GM12872 (cell line): ENCODE measurements at regions not wholly inside any gene's neighbourhood (a gene's known extent, or its start where the extent isn't known, plus 50 kb on each side); places are given as distances from the start of the nearest gene placed in this dataset.

ENCODE experiments used
- TF ChIP-seq, protein P1 (sequence below): IDR thresholded peaks from 3 replicates; pipeline ENCODE4 v1.5.1; 2011; ENCODE audit warnings: low read depth, mild to moderate bottlenecking, low read length, moderate library complexity; ENCODE audit not compliant: insufficient read depth

DNA sequence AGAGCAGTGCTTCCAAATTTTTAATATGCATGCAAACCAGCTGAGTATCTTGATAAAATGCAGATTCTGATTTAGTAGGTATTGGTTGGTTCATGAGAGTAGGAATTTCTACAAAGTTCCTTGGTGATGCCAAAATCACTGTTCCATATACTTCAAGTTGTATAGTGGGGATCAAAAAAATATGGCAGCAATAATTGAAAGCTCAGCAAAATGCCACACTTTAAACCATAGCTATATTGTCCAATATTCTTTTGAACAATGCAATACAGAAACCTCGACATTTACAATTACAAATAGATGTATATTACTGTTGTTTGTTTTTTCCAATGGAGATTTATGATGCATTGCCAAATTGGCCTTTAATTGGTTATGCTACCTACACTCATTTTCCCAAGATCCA, 55.7 kb upstream of the NCAM2 start:
- TF ChIP-seq, protein P1, sequence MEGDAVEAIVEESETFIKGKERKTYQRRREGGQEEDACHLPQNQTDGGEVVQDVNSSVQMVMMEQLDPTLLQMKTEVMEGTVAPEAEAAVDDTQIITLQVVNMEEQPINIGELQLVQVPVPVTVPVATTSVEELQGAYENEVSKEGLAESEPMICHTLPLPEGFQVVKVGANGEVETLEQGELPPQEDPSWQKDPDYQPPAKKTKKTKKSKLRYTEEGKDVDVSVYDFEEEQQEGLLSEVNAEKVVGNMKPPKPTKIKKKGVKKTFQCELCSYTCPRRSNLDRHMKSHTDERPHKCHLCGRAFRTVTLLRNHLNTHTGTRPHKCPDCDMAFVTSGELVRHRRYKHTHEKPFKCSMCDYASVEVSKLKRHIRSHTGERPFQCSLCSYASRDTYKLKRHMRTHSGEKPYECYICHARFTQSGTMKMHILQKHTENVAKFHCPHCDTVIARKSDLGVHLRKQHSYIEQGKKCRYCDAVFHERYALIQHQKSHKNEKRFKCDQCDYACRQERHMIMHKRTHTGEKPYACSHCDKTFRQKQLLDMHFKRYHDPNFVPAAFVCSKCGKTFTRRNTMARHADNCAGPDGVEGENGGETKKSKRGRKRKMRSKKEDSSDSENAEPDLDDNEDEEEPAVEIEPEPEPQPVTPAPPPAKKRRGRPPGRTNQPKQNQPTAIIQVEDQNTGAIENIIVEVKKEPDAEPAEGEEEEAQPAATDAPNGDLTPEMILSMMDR = no peak

DNA sequence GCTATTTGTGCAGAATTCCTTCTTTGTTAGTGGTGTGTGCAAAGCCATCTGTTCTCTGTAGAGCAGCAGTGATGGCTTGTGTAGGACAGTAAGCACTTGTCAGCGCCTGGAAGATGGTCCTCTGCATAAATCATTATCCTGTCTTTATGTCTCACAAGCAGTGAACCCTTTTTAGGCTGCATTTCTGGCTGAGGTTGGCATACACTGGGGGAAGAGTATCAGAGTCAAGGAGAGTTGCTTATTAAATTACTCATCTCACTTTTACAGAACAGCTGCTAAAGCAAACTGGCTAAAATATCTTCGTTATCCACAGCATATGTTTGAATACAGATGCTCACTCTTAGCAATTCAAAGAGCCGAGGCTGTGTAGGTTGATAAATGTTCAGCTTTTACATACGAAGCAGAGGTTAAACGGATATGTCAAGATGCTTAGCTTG, 54.6 kb upstream of the NCAM2 start:
- TF ChIP-seq, protein P1 = no peak

DNA sequence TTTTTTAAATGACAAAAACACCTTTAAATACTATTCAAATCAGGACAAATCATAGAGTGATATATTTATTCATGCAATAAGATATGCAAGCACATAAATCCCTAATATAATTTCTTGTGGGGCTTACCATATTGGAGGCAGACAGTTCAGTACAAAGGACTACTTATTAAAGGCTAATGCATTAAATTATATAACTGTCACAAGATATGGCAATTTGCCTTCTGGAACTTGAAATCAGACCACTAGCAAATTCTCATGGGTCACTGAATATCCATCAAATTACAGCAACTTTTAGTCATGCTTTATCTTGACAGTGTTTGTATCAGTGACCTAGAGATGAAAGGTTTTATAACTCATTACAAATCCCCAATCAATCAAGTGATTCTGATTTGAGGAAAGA, 54.1 kb upstream of the NCAM2 start:
- TF ChIP-seq, protein P1 = no peak

DNA sequence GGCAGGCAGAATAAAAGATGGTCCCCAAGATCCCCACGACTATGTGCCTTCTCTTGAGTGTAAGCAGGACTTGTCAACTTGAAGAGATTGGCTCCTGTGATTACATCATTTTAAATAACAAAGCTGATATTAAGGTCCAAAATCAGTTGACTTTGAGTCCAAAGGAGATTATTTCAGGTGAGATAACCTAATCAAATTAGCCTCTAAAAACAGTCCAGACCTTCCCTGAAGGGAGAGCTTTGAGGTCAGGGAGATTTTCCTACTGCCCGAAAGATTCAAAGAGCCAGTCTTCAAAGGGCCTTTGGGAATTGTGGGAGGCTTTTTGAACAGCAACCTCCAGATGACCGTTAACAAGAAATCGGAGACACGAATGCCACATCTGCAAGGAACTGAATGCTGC, 51.5 kb upstream of the NCAM2 start:
- TF ChIP-seq, protein P1 = no peak
